Lower lobe of right lung (tissue), 2 donors: ENCODE measurements at regions not wholly inside any gene's neighbourhood (a gene's known extent, or its start where the extent isn't known, plus 50 kb on each side); places are given as distances from the start of the nearest gene placed in this dataset.

Experiments used
- ATAC-seq, 2 donors: fragments of 200-7000 bp; cut with Tn5 transposase; one replicate each; pipeline ENCODE4 v1.9.1; 2020 to 2022; ENCODE audit warnings: mild to moderate bottlenecking in 2 of 2, moderate library complexity in 2 of 2
- DNase-seq: peaks from one replicate; pipeline ENCODE4 v3.0.0-alpha.2; 2020
- H3K27ac ChIP-seq: fragments of 200-600 bp; one replicate; pipeline ENCODE4 v1.8.0; 2022
- H3K27me3 ChIP-seq: fragments of 200-600 bp; one replicate; pipeline ENCODE4 v1.8.0; 2022; ENCODE audit warnings: low read depth
- H3K36me3 ChIP-seq: fragments of 200-600 bp; one replicate; pipeline ENCODE4 v1.8.0; 2022; ENCODE audit warnings: mild to moderate bottlenecking
- H3K4me1 ChIP-seq: fragments of 200-600 bp; one replicate; pipeline ENCODE4 v1.8.0; 2022
- H3K4me3 ChIP-seq: fragments of 200-600 bp; one replicate; pipeline ENCODE4 v1.8.0; 2022; ENCODE audit warnings: mild to moderate bottlenecking
- H3K9me3 ChIP-seq: fragments of 200-600 bp; one replicate; pipeline ENCODE4 v1.8.0; 2022
- intact Hi-C: fragments of 100-400 bp; cut with DNase I; formaldehyde crosslinking; loops from one replicate; pipeline ENCODE4 v1.11.0; 2022
- TF ChIP-seq, protein P1 (sequence below): fragments of 200-600 bp; IDR thresholded peaks from one replicate; pipeline ENCODE4 v1.8.0; 2022; ENCODE audit warnings: antibody characterized with exemption, mild to moderate bottlenecking
- donor health status: DM: no; HTN: yes; CAD: no; lungs with severe emphysema.

DNA sequence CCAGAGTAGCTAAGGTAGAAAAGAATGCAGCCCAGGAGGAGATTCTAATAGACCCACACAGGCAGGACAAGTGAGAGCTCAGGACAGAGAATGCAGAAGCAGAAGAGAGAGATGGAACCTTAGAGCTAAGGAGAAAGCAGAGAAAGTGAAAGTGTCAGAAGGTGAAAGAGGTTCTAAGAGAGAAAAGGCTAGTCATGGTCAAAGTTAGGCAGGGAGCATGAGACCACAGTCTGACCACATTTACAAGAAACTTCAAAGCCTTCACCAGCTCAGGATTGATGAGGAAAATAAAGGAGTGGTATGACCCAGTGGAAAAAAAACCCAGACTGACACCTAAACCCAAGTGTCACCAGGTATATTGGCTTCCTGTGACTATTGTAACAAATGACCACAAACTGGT is 131.8 kb upstream of the WDR11 start:
- intact Hi-C loops, result no loop called here
- no peak overlapping the region for H3K4me3 ChIP-seq
- H3K4me1 ChIP-seq, result peaks cover 4% of the 10 kb centered on the region
- no peaks in the 10 kb centered on the region for H3K9me3 ChIP-seq
- TF ChIP-seq, protein P1, sequence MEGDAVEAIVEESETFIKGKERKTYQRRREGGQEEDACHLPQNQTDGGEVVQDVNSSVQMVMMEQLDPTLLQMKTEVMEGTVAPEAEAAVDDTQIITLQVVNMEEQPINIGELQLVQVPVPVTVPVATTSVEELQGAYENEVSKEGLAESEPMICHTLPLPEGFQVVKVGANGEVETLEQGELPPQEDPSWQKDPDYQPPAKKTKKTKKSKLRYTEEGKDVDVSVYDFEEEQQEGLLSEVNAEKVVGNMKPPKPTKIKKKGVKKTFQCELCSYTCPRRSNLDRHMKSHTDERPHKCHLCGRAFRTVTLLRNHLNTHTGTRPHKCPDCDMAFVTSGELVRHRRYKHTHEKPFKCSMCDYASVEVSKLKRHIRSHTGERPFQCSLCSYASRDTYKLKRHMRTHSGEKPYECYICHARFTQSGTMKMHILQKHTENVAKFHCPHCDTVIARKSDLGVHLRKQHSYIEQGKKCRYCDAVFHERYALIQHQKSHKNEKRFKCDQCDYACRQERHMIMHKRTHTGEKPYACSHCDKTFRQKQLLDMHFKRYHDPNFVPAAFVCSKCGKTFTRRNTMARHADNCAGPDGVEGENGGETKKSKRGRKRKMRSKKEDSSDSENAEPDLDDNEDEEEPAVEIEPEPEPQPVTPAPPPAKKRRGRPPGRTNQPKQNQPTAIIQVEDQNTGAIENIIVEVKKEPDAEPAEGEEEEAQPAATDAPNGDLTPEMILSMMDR, result no peak
- DNase-seq (no peak), ATAC-seq (no peak)
- H3K27me3 ChIP-seq, result no peaks in the 10 kb centered on the region
- no peaks in the 10 kb centered on the region for H3K36me3 ChIP-seq
- no peak overlapping the region for H3K27ac ChIP-seq

DNA sequence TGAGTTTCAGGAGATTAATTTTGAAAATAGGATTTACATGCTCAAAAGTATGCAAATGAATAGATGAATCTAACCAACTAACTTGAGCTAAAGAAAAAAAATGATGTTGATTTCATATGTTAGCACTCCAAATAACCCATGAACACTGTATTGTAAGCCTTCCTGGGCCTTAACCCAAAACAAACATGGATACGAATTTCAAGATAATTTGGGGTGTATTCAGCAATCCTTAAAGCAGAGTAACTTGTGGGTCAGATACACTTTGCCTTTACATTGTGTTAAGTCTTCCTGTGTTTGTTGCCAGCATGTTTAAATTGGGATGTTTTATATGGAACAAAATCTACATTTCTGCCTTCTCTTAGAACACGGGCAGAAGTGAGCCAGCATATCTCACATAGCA is 124.2 kb upstream of the WDR11 start:
- DNase-seq (no peak), ATAC-seq (no peak)
- TF ChIP-seq, protein P1, result no peak
- Histone ChIP-seq H3K9me3 (no peaks in the 10 kb centered on the region), H3K4me3 (no peak overlapping the region), H3K27me3 (no peaks in the 10 kb centered on the region), H3K36me3 (no peaks in the 10 kb centered on the region), H3K4me1 (no peaks in the 10 kb centered on the region), H3K27ac (no peak overlapping the region)
- intact Hi-C loops, result no loop called here

DNA sequence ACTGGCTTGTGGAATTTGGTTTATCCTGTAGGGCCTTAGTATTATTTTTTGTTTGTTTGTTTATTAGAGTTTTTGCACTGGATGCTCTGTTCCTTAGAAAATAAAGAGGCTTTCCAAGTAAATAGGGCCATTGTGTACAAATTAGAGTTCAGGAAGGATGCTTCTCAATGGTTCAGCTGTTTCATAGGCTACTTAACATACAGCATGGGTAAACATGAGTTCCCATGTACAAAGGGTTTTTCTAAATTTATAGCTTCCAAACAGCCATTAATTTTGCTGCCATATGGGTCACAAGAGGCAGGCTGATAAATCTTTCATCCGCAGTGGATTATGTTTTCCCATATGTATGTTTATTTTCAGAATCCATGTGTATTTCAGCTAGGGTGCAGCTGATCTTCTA is 121.6 kb upstream of the WDR11 start:
- H3K27me3 ChIP-seq, result no peaks in the 10 kb centered on the region
- no peak overlapping the region for H3K4me3 ChIP-seq
- no peaks in the 10 kb centered on the region for H3K9me3 ChIP-seq
- no peak overlapping the region for H3K27ac ChIP-seq
- H3K4me1 ChIP-seq, result no peaks in the 10 kb centered on the region
- TF ChIP-seq, protein P1, result no peak
- intact Hi-C loops, result no loop called here
- no peaks in the 10 kb centered on the region for H3K36me3 ChIP-seq
- ATAC-seq (no peak), DNase-seq (no peak)

DNA sequence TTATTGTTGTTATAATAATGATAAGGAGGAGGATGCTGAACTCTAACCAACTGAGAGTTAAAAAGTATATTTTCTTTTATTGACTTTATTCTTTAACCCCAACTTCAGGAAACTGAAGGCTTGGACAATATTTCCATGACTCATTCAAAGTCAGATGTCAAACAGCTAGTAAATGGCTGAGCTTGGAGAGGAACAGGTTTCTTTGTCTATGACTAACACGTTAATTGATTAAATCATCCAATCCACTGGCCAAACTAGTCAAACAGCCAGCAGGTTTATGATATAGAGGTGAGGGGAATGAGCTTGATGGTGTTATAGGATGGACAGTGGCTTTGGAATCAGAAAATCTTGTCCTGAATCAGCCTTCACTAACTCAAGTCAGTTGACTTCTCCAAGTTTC is 119.1 kb upstream of the WDR11 start:
- peaks cover 5% of the 10 kb centered on the region for H3K4me1 ChIP-seq
- intact Hi-C loops, result no loop called here
- H3K4me3 ChIP-seq, result no peak overlapping the region
- ATAC-seq, result no peak
- H3K36me3 ChIP-seq, result no peaks in the 10 kb centered on the region
- H3K9me3 ChIP-seq, result no peaks in the 10 kb centered on the region
- H3K27ac ChIP-seq, result no peak overlapping the region
- DNase-seq, result no peak
- TF ChIP-seq, protein P1, result no peak
- H3K27me3 ChIP-seq, result no peaks in the 10 kb centered on the region

DNA sequence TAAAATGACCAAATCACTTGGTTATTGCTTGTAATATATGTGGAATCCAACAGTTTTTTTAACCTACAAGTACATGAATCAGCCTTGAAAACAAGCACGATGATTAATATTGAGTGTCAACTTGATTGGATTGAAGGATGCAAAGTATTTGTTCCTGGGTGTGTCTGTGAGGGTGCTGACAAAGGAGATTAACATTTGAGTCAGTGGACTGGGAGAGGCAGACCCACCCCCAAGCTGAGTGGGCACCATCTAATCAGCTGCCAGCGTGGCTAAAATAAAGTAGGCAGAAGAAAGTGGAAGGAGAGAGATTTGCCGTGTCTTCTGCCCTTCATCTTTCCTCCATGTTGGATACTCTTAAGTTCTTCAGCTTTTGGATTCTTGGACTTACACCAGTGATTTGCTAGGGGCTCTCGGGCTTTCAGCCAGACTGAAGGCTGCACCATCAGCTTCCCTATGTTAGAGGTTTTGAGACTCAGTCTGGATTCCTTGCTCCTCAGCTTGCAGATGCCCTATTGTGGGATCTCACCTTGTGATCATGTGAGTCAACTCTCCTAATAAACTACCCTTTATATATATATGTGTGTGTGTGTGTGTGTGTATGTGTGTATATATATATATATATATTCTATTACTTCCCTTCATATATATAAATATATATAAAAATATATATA is 118.4 kb upstream of the WDR11 start:
- intact Hi-C loops, result no loop called here
- H3K9me3 ChIP-seq, result no peaks in the 10 kb centered on the region
- H3K27ac ChIP-seq, result no peak overlapping the region
- no peaks in the 10 kb centered on the region for H3K27me3 ChIP-seq
- no peak for ATAC-seq
- no peak for DNase-seq
- no peak overlapping the region for H3K4me3 ChIP-seq
- TF ChIP-seq, protein P1, result no peak
- peaks cover 5% of the 10 kb centered on the region for H3K4me1 ChIP-seq
- H3K36me3 ChIP-seq, result no peaks in the 10 kb centered on the region
